K562 (cell line): ENCODE measurements at regions not wholly inside any gene's neighbourhood (a gene's known extent, or its start where the extent isn't known, plus 50 kb on each side); places are given as distances from the start of the nearest gene placed in this dataset.

ENCODE experiments used
- ATAC-seq: fragments of 200-7000 bp; cut with Tn5 transposase; 3 replicates; pipeline ENCODE4 v1.9.1; 2020; ENCODE audit warnings: moderate library complexity
- BruUV-seq: library from RNA; stranded (reverse); fragments of 400-500 nt; replicated peaks from 2 replicates; lab custom pipeline; 2021; lab: Mats Ljungman, UMichigan
- CTCF ChIA-PET: fragments of 300-600 bp; formaldehyde crosslinking; extraction: SDS; loops from one replicate; lab custom pipeline; 2021; ENCODE audit warnings: low intra/inter-chr PET ratio; lab: Yijun Ruan, JAX
- POLR2A ChIA-PET: fragments of 300-600, 350-650 bp; sonication (Branson Sonifier 250); formaldehyde crosslinking; extraction: SDS; loops from one replicate; lab custom pipeline; 2021; ENCODE audit warnings: antibody characterized with exemption, inconsistent platforms; lab: Yijun Ruan, JAX
- DNase-seq, 4 experiments: peaks; one replicate each; pipeline versions ENCODE4 v3.0.0 to v3.0.0-alpha.2; 2011 to 2018; ENCODE audit warnings: low spot score in 3 of 4, mixed read lengths in 3 of 4; ENCODE audit errors: extremely low read depth in 1 of 4
- FAIRE-seq: peaks from 2 replicates; lab custom pipeline; 2011; peaks lifted over from hg19 to GRCh38; lab: Jason Lieb, UNC
- H2AFZ ChIP-seq: 2 replicates; pipeline ENCODE4 v1.6.0; 2011; ENCODE audit warnings: low read depth, low read length, control low read depth, inconsistent platforms
- H3K27ac ChIP-seq: fragments of 200-600 bp; 3 replicates; pipeline ENCODE4 v1.8.0; 2011; ENCODE audit warnings: low read depth, mild to moderate bottlenecking, control low read depth, inconsistent platforms, low read length, moderate library complexity, mixed read lengths; ENCODE audit errors: extremely low read depth
- H3K27me3 ChIP-seq, 2 experiments: fragments of 300-600 bp in 1 of 2; 2 replicates in 1 of 2; 3 replicates in 1 of 2; pipeline versions ENCODE4 v1.6.0 to v1.8.0; 2011; ENCODE audit warnings: inconsistent platforms in 2 of 2, low read length in 2 of 2, mild to moderate bottlenecking in 1 of 2, mixed read lengths in 1 of 2, moderate library complexity in 1 of 2; ENCODE audit not compliant: control insufficient read depth in 2 of 2, insufficient read depth in 2 of 2
- H3K36me3 ChIP-seq: fragments of 300-600 bp; 3 replicates; pipeline ENCODE4 v1.8.0; 2011; ENCODE audit warnings: mild to moderate bottlenecking, low read length, inconsistent platforms; ENCODE audit not compliant: control insufficient read depth, insufficient read depth
- H3K4me1 ChIP-seq, 2 experiments: fragments of 200-600 bp in 1 of 2; replicated peaks in 1 of 2; 2 replicates in 1 of 2; 3 replicates in 1 of 2; pipeline versions ENCODE4 v1.5.1 to v1.8.0; 2011; ENCODE audit warnings: inconsistent platforms in 2 of 2, low read length in 2 of 2, mild to moderate bottlenecking in 1 of 2, mixed read lengths in 1 of 2, moderate library complexity in 1 of 2; ENCODE audit not compliant: control insufficient read depth in 2 of 2, insufficient read depth in 2 of 2
- H3K4me2 ChIP-seq: 2 replicates; pipeline ENCODE4 v1.6.1; 2011; ENCODE audit warnings: low read length, control low read depth, inconsistent platforms, mixed read lengths; ENCODE audit not compliant: insufficient read depth
- H3K4me3 ChIP-seq: fragments of 200-600 bp; sonication (generic), shearing (Covaris generic); 2 replicates; pipeline ENCODE4 v1.5.1; 2016; ENCODE audit warnings: control low read depth, inconsistent platforms
- H3K79me2 ChIP-seq: fragments of 200-600 bp; 3 replicates; pipeline ENCODE4 v1.8.0; 2011; ENCODE audit warnings: low read length, inconsistent platforms; ENCODE audit not compliant: control insufficient read depth, insufficient read depth
- H3K9ac ChIP-seq, 2 experiments: 2 replicates each; pipeline versions ENCODE4 v1.6.0 to v1.6.1; 2011; ENCODE audit warnings: low read depth in 2 of 2, low read length in 2 of 2, control low read depth in 1 of 2, inconsistent platforms in 1 of 2, mild to moderate bottlenecking in 1 of 2, mixed read lengths in 1 of 2; ENCODE audit not compliant: insufficient read depth in 1 of 2
- H3K9me1 ChIP-seq: one replicate; pipeline ENCODE4 v1.6.0; 2011; ENCODE audit warnings: inconsistent platforms, mild to moderate bottlenecking, low read length, moderate library complexity; ENCODE audit not compliant: control insufficient read depth, insufficient read depth
- H3K9me3 ChIP-seq: replicated peaks from 2 replicates; pipeline ENCODE4 v1.5.1; 2011; ENCODE audit warnings: low read depth, low read length, inconsistent platforms; ENCODE audit not compliant: control insufficient read depth, insufficient read depth
- H4K20me1 ChIP-seq: replicated peaks from 2 replicates; pipeline ENCODE4 v1.6.1; 2011; ENCODE audit warnings: low read length, inconsistent platforms, mixed read lengths; ENCODE audit not compliant: control insufficient read depth, insufficient read depth
- ATF7 ChIP-seq: fragments of 450-650 bp; IDR thresholded peaks from 2 replicates; pipeline ENCODE4 v1.7.1; 2014; ENCODE audit warnings: mild to moderate bottlenecking, moderate library complexity
- CBFA2T2 ChIP-seq: fragments of 450-650 bp; conservative IDR thresholded peaks from 2 replicates; pipeline ENCODE4 v1.6.1; 2017; ENCODE audit warnings: mild to moderate bottlenecking
- HMGN3 ChIP-seq: IDR thresholded peaks from 2 replicates; pipeline ENCODE4 v1.6.1; 2011; ENCODE audit warnings: borderline replicate concordance, low read depth, mild to moderate bottlenecking, mixed read lengths, low read length; ENCODE audit not compliant: insufficient read length; ENCODE audit errors: extremely low read depth
- MAFG ChIP-seq: fragments of 450-650 bp; conservative IDR thresholded peaks from 2 replicates; pipeline ENCODE4 v1.6.1; 2016; ENCODE audit warnings: missing genetic modification characterization, missing compliant biosample characterization
- NR2C1 ChIP-seq, 2 experiments: fragments of 450-650 bp; IDR thresholded peaks; 2 replicates each; pipeline ENCODE4 v1.6.1; 2017; ENCODE audit warnings: mild to moderate bottlenecking in 2 of 2, antibody characterized with exemption in 1 of 2, inconsistent platforms in 1 of 2, missing compliant biosample characterization in 1 of 2, missing genetic modification characterization in 1 of 2
- WGBS: fragments of 100-300 bp; shearing (Covaris generic); methylation state at CpG from one replicate; pipeline ENCODE4 v1.1.6; 2016; ENCODE audit warnings: low coverage, mixed read lengths; ENCODE audit not compliant: insufficient coverage; ENCODE audit errors: missing lambda C conversion rate; 5-methylcytosine and 5-hydroxymethylcytosine counted together
- in situ Hi-C: fragments of 300-500 bp; cut with MboI; formaldehyde crosslinking; loops from 4 replicates; pipeline ENCODE4 v1.15.0; 2018; ENCODE audit warnings: inconsistent platforms, mixed read lengths
- intact Hi-C: fragments of 100-400 bp; cut with micrococcal nuclease; formaldehyde crosslinking; loops from 2 replicates; pipeline ENCODE4 v1.14.2; 2022
- TF ChIP-seq, protein P1 (sequence below): fragments of 250-450 bp; sonication (Bioruptor Pico); IDR thresholded peaks from 2 replicates; pipeline ENCODE4 v1.5.0; 2020; ENCODE audit warnings: mild to moderate bottlenecking
- TF ChIP-seq, protein P2 (sequence below), 2 experiments: fragments of 450-650 bp in 1 of 2; sonication (generic) in 1 of 2; formaldehyde crosslinking in 1 of 2; IDR thresholded peaks in 1 of 2; conservative IDR thresholded peaks in 1 of 2; 2 replicates each; pipeline versions ENCODE4 v1.6.1 to v1.8.1; 2016 to 2023; ENCODE audit warnings: mild to moderate bottlenecking in 2 of 2, moderate library complexity in 2 of 2, inconsistent platforms in 1 of 2, missing genetic modification reagents in 1 of 2

DNA sequence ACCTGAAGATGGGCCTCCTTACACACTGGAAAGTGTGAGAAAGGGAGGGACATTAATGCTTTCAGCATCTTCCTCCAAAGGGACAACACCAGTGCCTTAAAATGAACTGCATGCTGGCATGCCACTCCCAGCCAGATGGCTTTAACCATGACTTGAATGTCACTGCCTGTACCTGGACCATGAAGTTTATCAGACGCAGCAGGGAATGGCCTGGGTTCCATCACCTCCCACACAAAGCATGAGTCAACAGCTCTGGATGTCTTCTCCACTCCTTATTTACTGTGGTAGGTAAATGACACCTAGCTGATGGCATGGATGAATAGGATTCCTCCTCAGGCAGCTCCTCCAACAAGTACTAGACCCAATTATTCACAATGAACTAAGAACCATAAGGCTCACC is 645.6 kb downstream of the SOX5 start (continued):
- TF ChIP-seq HMGN3 (no peak), NR2C1 (IDR thresholded peaks at IDR 0.05) (no peak), NR2C1 (tag; IDR thresholded peaks at IDR 0.05) (no peak), CBFA2T2 (peak; percentile 56)
- TF ChIP-seq, protein P1, sequence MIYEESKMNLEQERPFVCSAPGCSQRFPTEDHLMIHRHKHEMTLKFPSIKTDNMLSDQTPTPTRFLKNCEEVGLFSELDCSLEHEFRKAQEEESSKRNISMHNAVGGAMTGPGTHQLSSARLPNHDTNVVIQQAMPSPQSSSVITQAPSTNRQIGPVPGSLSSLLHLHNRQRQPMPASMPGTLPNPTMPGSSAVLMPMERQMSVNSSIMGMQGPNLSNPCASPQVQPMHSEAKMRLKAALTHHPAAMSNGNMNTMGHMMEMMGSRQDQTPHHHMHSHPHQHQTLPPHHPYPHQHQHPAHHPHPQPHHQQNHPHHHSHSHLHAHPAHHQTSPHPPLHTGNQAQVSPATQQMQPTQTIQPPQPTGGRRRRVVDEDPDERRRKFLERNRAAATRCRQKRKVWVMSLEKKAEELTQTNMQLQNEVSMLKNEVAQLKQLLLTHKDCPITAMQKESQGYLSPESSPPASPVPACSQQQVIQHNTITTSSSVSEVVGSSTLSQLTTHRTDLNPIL (CRISPR knock-in tag) = no peak

GRCh38 chr12:23333938-23334337 is 615.5 kb downstream of the SOX5 start:
- no peak overlapping the region for H3K4me2 ChIP-seq
- H3K4me3 ChIP-seq = no peak overlapping the region
- no peaks in the 10 kb centered on the region for H3K9me3 ChIP-seq
- H3K9me1 ChIP-seq = no peaks in the 10 kb centered on the region
- POLR2A ChIA-PET = no interaction called here
- CTCF ChIA-PET = no interaction called here
- DNase-seq (no peak), FAIRE-seq (no peak), ATAC-seq (no peak)
- H3K4me1 ChIP-seq = no peaks in the 10 kb centered on the region
- WGBS = 68% methylated on average over 2 of the region's 2 CpGs
- no TSS peak for BruUV-seq
- no peaks in the 10 kb centered on the region for H3K36me3 ChIP-seq
- H4K20me1 ChIP-seq = no peaks in the 10 kb centered on the region
- no peak for TF ChIP-seq MAFG (tag)
- TF ChIP-seq, protein P2, sequence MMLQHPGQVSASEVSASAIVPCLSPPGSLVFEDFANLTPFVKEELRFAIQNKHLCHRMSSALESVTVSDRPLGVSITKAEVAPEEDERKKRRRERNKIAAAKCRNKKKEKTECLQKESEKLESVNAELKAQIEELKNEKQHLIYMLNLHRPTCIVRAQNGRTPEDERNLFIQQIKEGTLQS (IDR thresholded peaks at IDR 0.05) = peak; percentile 74
- TF ChIP-seq, protein P2 (CRISPR knock-in tag; conservative IDR thresholded peaks at IDR 0.05) = no peak
- 0 out of 2 replicates have a peak, but pooled peaks have one; percentile 21 for TF ChIP-seq ATF7
- H3K27me3 ChIP-seq = no peaks in the 10 kb centered on the region
- in situ Hi-C loops (no loop called here), intact Hi-C loops (no loop called here)
- no peak overlapping the region for H3K9ac ChIP-seq
- no peaks in the 10 kb centered on the region for H3K79me2 ChIP-seq
- no peak overlapping the region for H2AFZ ChIP-seq
- no peak overlapping the region for H3K27ac ChIP-seq
